HepG2 (cell line): ENCODE measurements at regions not wholly inside any gene's neighbourhood (a gene's known extent, or its start where the extent isn't known, plus 50 kb on each side); places are given as distances from the start of the nearest gene placed in this dataset.

Source experiments
- AFF4 ChIP-seq: sonication (generic); formaldehyde crosslinking; IDR thresholded peaks from 2 replicates; pipeline ENCODE4 v1.4.0; 2020; ENCODE audit warnings: missing genetic modification reagents
- HOXA9 ChIP-seq: sonication (generic); formaldehyde crosslinking; IDR thresholded peaks from 2 replicates; pipeline ENCODE4 v1.8.1; 2022; ENCODE audit warnings: missing genetic modification reagents, mild to moderate bottlenecking, moderate library complexity, borderline replicate concordance
- PATZ1 ChIP-seq: sonication (generic); formaldehyde crosslinking; IDR thresholded peaks from 2 replicates; pipeline ENCODE4 v1.4.0; 2020; ENCODE audit warnings: missing genetic modification reagents
- ZBTB7B ChIP-seq: sonication (generic); formaldehyde crosslinking; IDR thresholded peaks from 2 replicates; pipeline ENCODE4 v1.4.0; 2020; ENCODE audit warnings: missing genetic modification reagents
- ZNF281 ChIP-seq: sonication (generic); formaldehyde crosslinking; IDR thresholded peaks from 2 replicates; pipeline ENCODE4 v1.4.0; 2020; ENCODE audit warnings: missing genetic modification reagents, borderline replicate concordance
- ZNF337 ChIP-seq: sonication (generic); formaldehyde crosslinking; IDR thresholded peaks from 2 replicates; pipeline ENCODE4 v1.5.1; 2020; ENCODE audit warnings: missing genetic modification reagents, low read depth, mild to moderate bottlenecking, borderline replicate concordance
- TF ChIP-seq, protein P1 (sequence below): IDR thresholded peaks from 2 replicates; pipeline ENCODE4 v1.6.1; 2016; ENCODE audit warnings: missing compliant biosample characterization, missing genetic modification reagents, borderline replicate concordance

- TF ChIP-seq AFF4 (CRISPR knock-in tag) = no peak
- TF ChIP-seq ZNF281 (CRISPR knock-in tag) = no peak
- TF ChIP-seq PATZ1 (CRISPR knock-in tag) = no peak
- TF ChIP-seq, protein P1, sequence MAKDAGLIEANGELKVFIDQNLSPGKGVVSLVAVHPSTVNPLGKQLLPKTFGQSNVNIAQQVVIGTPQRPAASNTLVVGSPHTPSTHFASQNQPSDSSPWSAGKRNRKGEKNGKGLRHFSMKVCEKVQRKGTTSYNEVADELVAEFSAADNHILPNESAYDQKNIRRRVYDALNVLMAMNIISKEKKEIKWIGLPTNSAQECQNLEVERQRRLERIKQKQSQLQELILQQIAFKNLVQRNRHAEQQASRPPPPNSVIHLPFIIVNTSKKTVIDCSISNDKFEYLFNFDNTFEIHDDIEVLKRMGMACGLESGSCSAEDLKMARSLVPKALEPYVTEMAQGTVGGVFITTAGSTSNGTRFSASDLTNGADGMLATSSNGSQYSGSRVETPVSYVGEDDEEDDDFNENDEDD (CRISPR knock-in tag) = no peak
- TF ChIP-seq ZBTB7B (CRISPR knock-in tag) = no peak
- TF ChIP-seq ZNF337 (CRISPR knock-in tag) = no peak
- TF ChIP-seq HOXA9 (CRISPR knock-in tag) = no peak
Measured at GRCh38 chrX:78514852-78515251, 144.3 kb downstream of the RTL3 start (continued).
